GM12875 (cell line): ENCODE measurements at regions not wholly inside any gene's neighbourhood (a gene's known extent, or its start where the extent isn't known, plus 50 kb on each side); places are given as distances from the start of the nearest gene placed in this dataset.

ENCODE experiments used
- H3K4me3 ChIP-seq: one replicate; pipeline ENCODE4 v1.5.1; 2011; ENCODE audit warnings: low read depth, low read length, control low read depth
- CTCF ChIP-seq: IDR thresholded peaks from 2 replicates; pipeline ENCODE4 v1.5.1; 2011; ENCODE audit warnings: low read depth, mild to moderate bottlenecking, control low read depth, inconsistent platforms, low read length, moderate library complexity, borderline replicate concordance; ENCODE audit not compliant: insufficient read depth

- TF ChIP-seq CTCF: no peak
- no peak overlapping the region for H3K4me3 ChIP-seq
Measured at GRCh38 chr21:32917362-32918135, 108.2 kb upstream of the OLIG2 start.

GRCh38 chr21:32918478-32919120 lies 107.1 kb upstream of the OLIG2 start:
- TF ChIP-seq CTCF: no peak

GRCh38 chr21:32920474-32920873 lies 105.3 kb upstream of the OLIG2 start:
- no peak for TF ChIP-seq CTCF
- H3K4me3 ChIP-seq: no peak overlapping the region

More at GRCh38 chr21:32918478-32919120, 107.1 kb upstream of the OLIG2 start:
- no peak overlapping the region for H3K4me3 ChIP-seq

GRCh38 chr21:32921632-32922230 lies 104.0 kb upstream of the OLIG2 start:
- H3K4me3 ChIP-seq: no peak overlapping the region
- peak; percentile 65; the same call in 1 of the 2 replicates for TF ChIP-seq CTCF

GRCh38 chr21:32925098-32925497 lies 100.6 kb upstream of the OLIG2 start:
- no peak for TF ChIP-seq CTCF

GRCh38 chr21:32929633-32930038 lies 96.1 kb upstream of the OLIG2 start:
- TF ChIP-seq CTCF: no peak
- H3K4me3 ChIP-seq: no peak overlapping the region

More at GRCh38 chr21:32925098-32925497, 100.6 kb upstream of the OLIG2 start:
- H3K4me3 ChIP-seq: no peak overlapping the region
